Fibroblast of pulmonary artery (primary cell): ENCODE measurements at regions not wholly inside any gene's neighbourhood (a gene's known extent, or its start where the extent isn't known, plus 50 kb on each side); places are given as distances from the start of the nearest gene placed in this dataset.

Experiments
- DNase-seq: peaks from one replicate; pipeline ENCODE4 v3.0.0-alpha.2; 2010; ENCODE audit warnings: low read depth
- H3K4me3 ChIP-seq: replicated peaks from 2 replicates; pipeline ENCODE4 v1.5.1; 2011; ENCODE audit warnings: low read depth, mild to moderate bottlenecking, control low read depth, low read length, moderate library complexity
- CTCF ChIP-seq: IDR thresholded peaks from 2 replicates; pipeline ENCODE4 v1.5.1; 2011; ENCODE audit warnings: mild to moderate bottlenecking, control low read depth, low read length, inconsistent platforms; ENCODE audit errors: missing control alignments

- no peak overlapping the region for H3K4me3 ChIP-seq
- TF ChIP-seq CTCF = no peak
- DNase-seq = no peak
Measured at GRCh38 chr11:116171271-116172140, 601.3 kb downstream of the BUD13 start.

GRCh38 chr11:116170526-116171120, 602.2 kb downstream of the BUD13 start:
- no peak for DNase-seq
- H3K4me3 ChIP-seq = no peak overlapping the region
- TF ChIP-seq CTCF = no peak

GRCh38 chr11:116169776-116170175, 603.0 kb downstream of the BUD13 start:
- no peak overlapping the region for H3K4me3 ChIP-seq
- DNase-seq = no peak
- no peak for TF ChIP-seq CTCF

- no peak for DNase-seq
- TF ChIP-seq CTCF = no peak
- H3K4me3 ChIP-seq = no peak overlapping the region
Measured at GRCh38 chr11:116168459-116168787, 604.4 kb downstream of the BUD13 start.

GRCh38 chr11:116167706-116168458, 604.9 kb downstream of the BUD13 start:
- H3K4me3 ChIP-seq = no peak overlapping the region
- no peak for DNase-seq
- TF ChIP-seq CTCF = no peak

- no peak for DNase-seq
- TF ChIP-seq CTCF = no peak
Measured at GRCh38 chr11:116166573-116167465, 606.0 kb downstream of the BUD13 start.

More at GRCh38 chr11:116166573-116167465, 606.0 kb downstream of the BUD13 start:
- no peak overlapping the region for H3K4me3 ChIP-seq
